NT2/D1 (cell line): ENCODE measurements at regions not wholly inside any gene's neighbourhood (a gene's known extent, or its start where the extent isn't known, plus 50 kb on each side); places are given as distances from the start of the nearest gene placed in this dataset.

Experiments used
- DNase-seq: peaks from one replicate; pipeline ENCODE4 v3.0.0-alpha.2; 2011; ENCODE audit warnings: low read depth, low spot score
- H3K27me3 ChIP-seq: 2 replicates; pipeline ENCODE4 v1.6.0; 2011; ENCODE audit warnings: mild to moderate bottlenecking; ENCODE audit not compliant: insufficient read length, insufficient read depth
- H3K36me3 ChIP-seq: 2 replicates; pipeline ENCODE4 v1.6.1; 2011; ENCODE audit warnings: mild to moderate bottlenecking, low read length, mixed read lengths; ENCODE audit not compliant: insufficient read depth, insufficient read length
- H3K4me1 ChIP-seq: 2 replicates; pipeline ENCODE4 v1.5.1; 2011; ENCODE audit not compliant: insufficient read depth, insufficient read length
- H3K4me3 ChIP-seq: 2 replicates; pipeline ENCODE4 v1.5.1; 2011; ENCODE audit warnings: low read depth; ENCODE audit not compliant: insufficient read length
- H3K9ac ChIP-seq: 2 replicates; pipeline ENCODE4 v1.6.0; 2011; ENCODE audit warnings: low read depth; ENCODE audit not compliant: insufficient read length
- H3K9me3 ChIP-seq: 2 replicates; pipeline ENCODE4 v1.5.1; 2011; ENCODE audit warnings: mild to moderate bottlenecking, low read length; ENCODE audit not compliant: insufficient read depth
- SUZ12 ChIP-seq: IDR thresholded peaks from 2 replicates; pipeline ENCODE4 v1.6.1; 2011; ENCODE audit not compliant: insufficient read length, insufficient read depth; ENCODE audit errors: extremely low read depth
- YY1 ChIP-seq: IDR thresholded peaks from 2 replicates; pipeline ENCODE4 v1.6.1; 2011; ENCODE audit not compliant: insufficient read length, insufficient read depth
- ZNF274 ChIP-seq: IDR thresholded peaks from 2 replicates; pipeline ENCODE4 v1.6.1; 2011; ENCODE audit warnings: mild to moderate bottlenecking, low read depth, low read length

GRCh38 chr2:863732-864450 is 86.8 kb upstream of the SNTG2 start:
- TF ChIP-seq ZNF274, result no peak

GRCh38 chr2:862731-863466 is 87.8 kb upstream of the SNTG2 start:
- no peaks in the 10 kb centered on the region for H3K4me1 ChIP-seq
- no peak for DNase-seq
- no peak overlapping the region for H3K9ac ChIP-seq
- TF ChIP-seq ZNF274 (no peak), YY1 (no peak), SUZ12 (no peak)
- H3K4me3 ChIP-seq, result no peak overlapping the region
- no peaks in the 10 kb centered on the region for H3K9me3 ChIP-seq
- H3K36me3 ChIP-seq, result no peaks in the 10 kb centered on the region
- H3K27me3 ChIP-seq, result no peaks in the 10 kb centered on the region

More at GRCh38 chr2:863732-864450, 86.8 kb upstream of the SNTG2 start:
- H3K4me3 ChIP-seq, result no peak overlapping the region
- no peak for DNase-seq
- no peaks in the 10 kb centered on the region for H3K4me1 ChIP-seq
- no peaks in the 10 kb centered on the region for H3K27me3 ChIP-seq
- H3K36me3 ChIP-seq, result no peaks in the 10 kb centered on the region
- H3K9ac ChIP-seq, result no peak overlapping the region
- H3K9me3 ChIP-seq, result no peaks in the 10 kb centered on the region

DNA sequence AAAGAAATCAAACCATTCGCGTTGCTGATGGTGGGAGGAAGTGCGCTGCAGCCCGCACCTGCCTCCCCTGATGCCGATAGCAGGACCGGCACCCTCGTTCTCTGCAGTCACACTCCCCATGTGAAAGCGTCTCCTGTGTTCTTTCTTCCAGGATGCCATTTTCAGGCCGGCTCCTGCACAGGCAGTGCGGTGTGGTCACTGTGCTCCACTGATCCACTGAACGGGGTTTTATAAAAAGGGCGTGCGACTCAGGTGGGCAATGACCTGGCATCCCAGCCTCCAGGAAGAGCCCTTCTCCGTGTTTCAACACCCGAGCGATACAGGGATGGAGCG is 88.3 kb upstream of the SNTG2 start:
- Histone ChIP-seq H3K9ac (no peak overlapping the region), H3K9me3 (no peaks in the 10 kb centered on the region), H3K4me1 (no peaks in the 10 kb centered on the region), H3K36me3 (no peaks in the 10 kb centered on the region), H3K4me3 (no peak overlapping the region), H3K27me3 (no peaks in the 10 kb centered on the region)
- no peak for DNase-seq
- TF ChIP-seq YY1, result no peak
- TF ChIP-seq SUZ12, result no peak
- TF ChIP-seq ZNF274, result no peak

GRCh38 chr2:861655-862354 is 88.8 kb upstream of the SNTG2 start:
- Histone ChIP-seq H3K27me3 (no peaks in the 10 kb centered on the region), H3K36me3 (no peaks in the 10 kb centered on the region), H3K9ac (no peak overlapping the region), H3K9me3 (no peaks in the 10 kb centered on the region), H3K4me3 (no peak overlapping the region), H3K4me1 (no peaks in the 10 kb centered on the region)
- DNase-seq, result no peak
- no peak for TF ChIP-seq ZNF274
- no peak for TF ChIP-seq YY1
- no peak for TF ChIP-seq SUZ12

GRCh38 chr2:860259-860855 is 90.3 kb upstream of the SNTG2 start:
- H3K9ac ChIP-seq, result no peak overlapping the region
- H3K36me3 ChIP-seq, result no peaks in the 10 kb centered on the region
- peak; percentile 6 for DNase-seq
- H3K4me3 ChIP-seq, result no peak overlapping the region
- H3K9me3 ChIP-seq, result no peaks in the 10 kb centered on the region
- TF ChIP-seq SUZ12 (no peak), YY1 (no peak), ZNF274 (no peak)
- H3K27me3 ChIP-seq, result no peaks in the 10 kb centered on the region
- H3K4me1 ChIP-seq, result no peaks in the 10 kb centered on the region

GRCh38 chr2:858646-859045 is 92.0 kb upstream of the SNTG2 start:
- no peak overlapping the region for H3K4me3 ChIP-seq
- H3K36me3 ChIP-seq, result no peaks in the 10 kb centered on the region
- H3K27me3 ChIP-seq, result no peaks in the 10 kb centered on the region
- no peak for TF ChIP-seq YY1
- no peak for TF ChIP-seq ZNF274
- no peak for TF ChIP-seq SUZ12
- H3K9ac ChIP-seq, result no peak overlapping the region
- no peaks in the 10 kb centered on the region for H3K4me1 ChIP-seq
- DNase-seq, result no peak
- no peaks in the 10 kb centered on the region for H3K9me3 ChIP-seq

GRCh38 chr2:857937-858336 is 92.7 kb upstream of the SNTG2 start:
- Histone ChIP-seq H3K4me3 (no peak overlapping the region), H3K27me3 (no peaks in the 10 kb centered on the region), H3K9me3 (no peaks in the 10 kb centered on the region), H3K9ac (no peak overlapping the region), H3K36me3 (no peaks in the 10 kb centered on the region), H3K4me1 (no peaks in the 10 kb centered on the region)
- TF ChIP-seq ZNF274 (no peak), SUZ12 (no peak), YY1 (no peak)
- DNase-seq, result no peak
